ENCODE measurements at regions not wholly inside any gene's neighbourhood (a gene's known extent, or its start where the extent isn't known, plus 50 kb on each side); places are given as distances from the start of the nearest gene placed in this dataset.

DNA sequence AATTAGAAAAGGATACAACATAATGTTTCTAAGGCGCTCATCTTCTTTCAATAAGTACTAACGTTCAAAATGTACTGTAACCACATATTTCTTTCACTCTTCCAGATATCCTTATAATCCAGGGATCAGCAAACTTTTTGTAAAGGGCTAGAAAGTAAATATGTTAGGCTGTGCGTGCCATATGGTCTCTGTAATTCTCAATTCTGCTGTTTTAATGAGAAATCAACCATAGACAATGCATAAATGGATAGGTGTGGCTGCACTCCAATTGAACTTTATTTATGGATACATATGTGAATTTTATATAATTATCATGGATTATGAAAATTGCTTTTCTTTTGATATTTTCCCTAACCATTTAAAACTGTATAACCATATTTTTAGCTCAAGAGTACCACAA, 459.4 kb downstream of the EPHA4 start:
- Mint-ChIP-seq H3K4me3 (ENCODE audit: low read depth) (no peak overlapping the region), H3K4me1 (ENCODE audit: low read depth) (peaks cover 1% of the 10 kb centered on the region), H3K27ac (no peak overlapping the region), H3K9me3 (ENCODE audit: low read depth) (no peaks in the 10 kb centered on the region), H3K27me3 (peaks cover 4% of the 10 kb centered on the region), H3K36me3 (ENCODE audit: insufficient read depth) (no peaks in the 10 kb centered on the region)
- DNase-seq (ENCODE audit: low spot score, unreplicated experiment): no peak
- TF ChIP-seq CTCF (IDR thresholded peaks at IDR 0.05; ENCODE audit: unreplicated experiment): no peak

- DNase-seq (ENCODE audit: low spot score, unreplicated experiment): no peak
- Mint-ChIP-seq H3K4me1 (ENCODE audit: low read depth) (peaks cover 1% of the 10 kb centered on the region), H3K27me3 (peaks cover 4% of the 10 kb centered on the region), H3K27ac (no peak overlapping the region), H3K4me3 (ENCODE audit: low read depth) (no peak overlapping the region), H3K36me3 (ENCODE audit: insufficient read depth) (no peaks in the 10 kb centered on the region), H3K9me3 (ENCODE audit: low read depth) (no peaks in the 10 kb centered on the region)
- no peak for TF ChIP-seq CTCF (IDR thresholded peaks at IDR 0.05; ENCODE audit: unreplicated experiment)
These were observed 456.2 kb downstream of the EPHA4 start for GRCh38 chr2:221115944-221116343.

GRCh38 chr2:221120643-221121042, 451.5 kb downstream of the EPHA4 start:
- Mint-ChIP-seq H3K27ac (no peak overlapping the region), H3K4me3 (ENCODE audit: low read depth) (no peak overlapping the region), H3K9me3 (ENCODE audit: low read depth) (no peaks in the 10 kb centered on the region), H3K4me1 (ENCODE audit: low read depth) (peaks cover 1% of the 10 kb centered on the region), H3K36me3 (ENCODE audit: insufficient read depth) (no peaks in the 10 kb centered on the region), H3K27me3 (no peaks in the 10 kb centered on the region)
- no peak for TF ChIP-seq CTCF (IDR thresholded peaks at IDR 0.05; ENCODE audit: unreplicated experiment)
- no peak for DNase-seq (ENCODE audit: low spot score, unreplicated experiment)

DNA sequence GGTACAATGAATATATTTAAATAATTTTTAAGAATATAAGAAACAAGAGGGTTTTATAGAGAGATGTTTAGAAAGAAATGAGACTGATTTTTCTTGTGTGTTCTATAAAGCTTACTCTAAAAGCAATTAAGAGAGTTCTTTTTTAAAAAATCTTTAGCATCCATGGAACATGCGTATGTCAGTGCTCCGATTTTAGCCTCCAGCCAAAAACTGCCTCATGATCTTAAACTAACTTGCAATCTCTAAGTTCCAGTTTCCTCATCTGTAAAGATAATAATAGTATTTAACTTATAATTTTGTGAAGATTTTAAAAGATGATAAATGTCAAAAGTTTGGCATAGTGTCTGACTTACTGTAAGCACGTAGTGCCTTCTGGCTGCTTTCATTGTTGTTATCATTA, 448.7 kb downstream of the EPHA4 start:
- H3K36me3 Mint-ChIP-seq (ENCODE audit: insufficient read depth): peaks cover 4% of the 10 kb centered on the region
- H3K27me3 Mint-ChIP-seq: no peaks in the 10 kb centered on the region
- H3K27ac Mint-ChIP-seq: no peak overlapping the region
- DNase-seq (ENCODE audit: low spot score, unreplicated experiment): no peak
- H3K9me3 Mint-ChIP-seq (ENCODE audit: low read depth): peaks cover 7% of the 10 kb centered on the region
- no peaks in the 10 kb centered on the region for H3K4me1 Mint-ChIP-seq (ENCODE audit: low read depth)
- H3K4me3 Mint-ChIP-seq (ENCODE audit: low read depth): no peak overlapping the region
- no peak for TF ChIP-seq CTCF (IDR thresholded peaks at IDR 0.05; ENCODE audit: unreplicated experiment)

DNA sequence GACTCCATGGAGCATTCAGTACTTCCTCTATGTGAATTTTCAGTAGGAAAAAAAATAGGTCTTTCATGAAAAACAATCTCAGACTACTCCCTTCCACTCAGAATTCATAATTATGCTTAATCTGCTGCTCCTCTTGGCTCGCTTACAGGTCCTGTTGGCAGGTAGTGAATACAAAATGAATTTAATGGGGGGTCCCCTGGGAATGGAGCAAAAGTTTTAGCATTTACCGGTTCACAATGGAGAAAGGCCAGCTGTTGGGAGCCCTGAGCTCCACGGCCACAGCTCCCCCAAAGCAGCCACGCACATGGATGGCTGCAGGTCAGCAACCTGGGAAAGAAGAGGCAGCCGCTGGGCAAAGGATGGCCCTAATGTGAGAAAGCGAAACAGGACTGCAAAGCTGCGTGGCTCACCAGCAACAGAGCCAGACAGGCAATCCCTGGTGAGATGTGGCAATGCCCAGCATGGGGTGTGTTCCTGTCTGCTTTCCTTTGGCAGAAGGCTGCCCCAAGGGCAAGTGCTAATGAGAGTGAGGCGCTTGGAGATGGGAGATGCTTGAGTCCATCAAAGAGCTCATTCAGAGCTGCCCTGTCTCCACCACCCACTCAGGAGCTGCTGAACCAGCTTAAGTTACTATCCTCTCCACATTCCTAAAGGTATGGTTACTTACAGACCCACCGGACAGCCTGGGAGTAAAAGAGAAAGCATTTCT, 447.4 kb downstream of the EPHA4 start:
- no peaks in the 10 kb centered on the region for H3K27me3 Mint-ChIP-seq

More for the DNA sequence above, 447.4 kb downstream of the EPHA4 start:
- Mint-ChIP-seq H3K27ac (no peak overlapping the region), H3K4me1 (ENCODE audit: low read depth) (no peaks in the 10 kb centered on the region), H3K36me3 (ENCODE audit: insufficient read depth) (peaks cover 5% of the 10 kb centered on the region), H3K9me3 (ENCODE audit: low read depth) (peaks cover 13% of the 10 kb centered on the region), H3K4me3 (ENCODE audit: low read depth) (no peak overlapping the region)
- no peak for DNase-seq (ENCODE audit: low spot score, unreplicated experiment)
- no peak for TF ChIP-seq CTCF (IDR thresholded peaks at IDR 0.05; ENCODE audit: unreplicated experiment)
